SK-MEL-5 (cell line): ENCODE measurements at regions not wholly inside any gene's neighbourhood (a gene's known extent, or its start where the extent isn't known, plus 50 kb on each side); places are given as distances from the start of the nearest gene placed in this dataset.
"Not testable (repeated sequence)": the region's sequence is repeated elsewhere in the genome, so short reads cannot be mapped to it uniquely, and the experiment has no call there.

ENCODE experiments used
- DNase-seq: peaks from one replicate; pipeline ENCODE4 v3.0.0-alpha.2; 2016; ENCODE audit warnings: low read depth, low spot score
- in situ Hi-C: cut with HindIII; loops from 2 replicates; pipeline ENCODE4 v1.10.0; 2016; ENCODE audit warnings: low sequenced_read_pairs, high pct_unique_total_duplicates, low pct_unique_long_range_greater_than_20kb

DNA sequence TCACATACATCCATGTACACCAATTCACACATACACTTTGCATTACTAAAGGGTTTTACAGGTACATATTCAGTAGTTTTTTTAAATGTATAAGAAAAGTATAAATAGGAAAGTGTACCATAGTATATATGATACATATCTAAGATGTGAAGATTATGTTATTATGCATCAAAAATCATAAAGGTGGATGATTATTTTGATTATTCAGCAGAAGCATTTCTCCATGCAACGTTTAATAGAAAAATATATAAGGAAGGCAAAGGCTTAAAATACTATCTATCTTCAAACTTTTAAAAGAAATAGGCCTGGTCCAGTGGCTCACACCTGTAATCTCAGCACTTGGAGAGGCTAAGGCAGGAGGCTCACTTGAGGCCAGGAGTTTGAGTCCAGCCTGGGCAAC is 133.5 kb upstream of the KLF3 start:
- no peak for DNase-seq
- in situ Hi-C loops, result no loop called here

DNA sequence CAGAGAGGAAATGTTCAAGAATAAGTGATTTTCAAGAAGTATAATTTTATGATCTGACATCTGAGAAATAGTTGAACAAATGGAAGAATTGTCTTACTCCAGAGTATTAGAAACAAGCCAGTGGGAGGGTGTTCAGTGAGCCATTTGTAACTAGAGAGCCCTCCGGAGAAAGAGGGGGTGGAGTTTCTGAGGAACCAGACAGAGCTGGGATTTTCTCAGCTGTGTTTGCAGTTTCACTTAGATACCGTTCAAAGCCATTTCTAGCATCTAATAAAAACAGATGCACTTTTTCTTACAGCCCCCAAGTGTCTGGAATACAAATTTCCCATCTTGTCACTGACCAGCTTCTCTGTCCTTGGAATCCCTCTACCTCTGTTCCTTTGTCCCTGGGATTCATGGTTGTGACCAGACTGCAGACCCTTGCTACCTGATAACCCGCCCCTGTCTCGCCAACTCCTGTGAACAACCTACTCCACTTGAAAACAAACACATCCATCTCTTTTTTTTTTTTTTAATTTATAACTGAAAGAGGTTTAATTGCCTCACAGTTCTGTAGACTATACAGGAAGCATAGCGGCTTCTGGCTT is 132.8 kb upstream of the KLF3 start:
- in situ Hi-C loops, result no loop called here

DNA sequence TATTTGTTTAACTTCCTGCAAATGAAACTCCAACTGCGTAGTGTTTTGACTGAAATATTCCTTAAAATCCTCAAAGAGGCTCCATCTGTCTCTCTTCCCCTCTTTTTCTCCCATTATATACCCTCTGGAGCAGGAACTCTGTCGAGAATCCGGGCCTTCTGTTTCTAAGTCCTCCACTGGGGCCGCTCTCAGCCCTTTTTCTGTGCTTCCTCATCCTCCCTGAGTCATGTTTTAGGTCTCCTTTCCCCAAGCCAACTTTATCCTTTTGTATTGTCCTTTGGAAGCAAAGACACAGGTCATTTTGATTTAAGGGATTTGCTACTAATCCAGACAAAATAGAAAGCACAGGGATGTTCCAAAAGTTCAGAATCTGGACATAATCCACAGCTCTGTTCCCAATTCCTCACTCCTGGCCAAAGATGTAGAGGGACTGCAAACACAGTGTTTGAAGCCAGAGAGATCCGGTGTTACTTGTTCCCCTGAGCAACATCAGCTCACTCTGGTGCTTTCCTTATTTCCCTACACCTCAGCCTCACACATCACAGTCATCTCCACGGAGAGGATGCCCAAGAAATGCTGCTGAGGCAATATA is 131.0 kb upstream of the KLF3 start:
- in situ Hi-C loops, result no loop called here
- DNase-seq, result no peak

More for the DNA sequence above, 132.8 kb upstream of the KLF3 start:
- no peak for DNase-seq

DNA sequence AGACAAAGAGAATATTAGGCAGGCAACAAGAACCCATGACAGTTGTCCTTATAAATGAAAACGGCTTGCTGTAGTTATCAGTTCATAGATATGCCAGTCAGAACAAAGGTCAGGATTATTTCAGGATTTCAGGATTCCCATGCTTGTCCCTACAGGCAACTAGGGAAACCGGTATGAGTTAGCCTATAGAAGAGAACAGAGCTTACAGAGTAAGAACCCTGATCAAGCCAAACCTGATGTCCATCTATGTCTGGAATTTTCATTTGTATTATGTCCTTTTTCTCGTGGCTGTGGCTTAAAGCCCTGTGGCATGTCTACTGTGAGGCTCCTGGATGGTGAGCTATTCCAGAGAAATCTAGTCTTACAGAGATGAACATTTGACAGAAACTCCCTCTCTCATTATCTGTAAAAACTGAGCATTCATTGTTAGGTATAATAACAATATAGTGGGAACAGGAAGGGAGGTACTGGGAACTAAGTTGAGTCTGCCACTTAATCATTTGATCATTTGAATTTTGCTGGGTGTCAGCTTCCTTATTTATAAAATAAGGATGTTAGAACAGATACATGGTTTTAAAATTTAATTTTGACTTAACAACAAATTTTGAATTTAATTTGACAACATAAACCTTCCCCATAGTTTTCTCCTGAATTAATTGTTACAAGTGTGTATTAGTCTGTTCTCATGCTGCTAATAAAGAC is 129.5 kb upstream of the KLF3 start:
- no peak for DNase-seq
- in situ Hi-C loops, result no loop called here

DNA sequence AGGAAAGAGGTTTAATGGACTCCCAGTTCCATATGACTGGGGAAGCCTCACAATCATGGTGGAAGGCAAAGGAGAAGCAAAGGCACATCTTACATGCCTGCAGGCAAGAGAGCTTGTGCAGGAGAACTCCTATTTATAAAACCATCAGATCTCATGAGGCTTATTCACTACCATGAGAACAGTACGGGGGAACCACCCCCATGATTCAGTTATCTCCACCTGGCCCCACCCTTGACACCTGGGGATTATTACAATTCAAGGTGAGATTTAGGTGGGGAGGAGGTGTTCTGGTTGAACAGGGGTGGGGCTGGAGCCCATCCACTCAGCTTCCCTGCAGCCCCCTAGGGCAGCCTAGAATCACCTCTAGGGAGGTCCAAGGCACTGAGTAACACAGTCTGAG is 128.9 kb upstream of the KLF3 start:
- in situ Hi-C loops, DNase-seq: not testable (repeated sequence)

DNA sequence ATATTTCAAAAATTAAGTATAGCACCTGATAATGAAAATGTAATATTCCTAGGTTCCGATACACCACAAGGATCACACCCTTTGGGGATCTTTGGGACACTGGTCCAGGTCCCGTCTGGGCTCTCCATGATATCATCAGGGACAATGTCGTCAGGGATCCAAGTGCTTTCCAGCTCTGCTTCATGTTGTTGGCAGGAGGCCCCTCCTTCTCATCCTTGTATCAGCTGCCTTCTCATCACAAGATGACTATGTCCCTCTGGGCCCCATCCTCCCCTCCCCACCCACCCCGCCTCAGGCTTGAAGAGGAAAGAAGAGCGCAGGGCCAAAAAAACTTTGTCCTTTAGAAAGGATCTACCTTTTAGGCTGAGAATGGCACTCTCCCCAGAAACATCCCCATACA is 128.3 kb upstream of the KLF3 start:
- in situ Hi-C loops, result no loop called here
- no peak for DNase-seq

DNA sequence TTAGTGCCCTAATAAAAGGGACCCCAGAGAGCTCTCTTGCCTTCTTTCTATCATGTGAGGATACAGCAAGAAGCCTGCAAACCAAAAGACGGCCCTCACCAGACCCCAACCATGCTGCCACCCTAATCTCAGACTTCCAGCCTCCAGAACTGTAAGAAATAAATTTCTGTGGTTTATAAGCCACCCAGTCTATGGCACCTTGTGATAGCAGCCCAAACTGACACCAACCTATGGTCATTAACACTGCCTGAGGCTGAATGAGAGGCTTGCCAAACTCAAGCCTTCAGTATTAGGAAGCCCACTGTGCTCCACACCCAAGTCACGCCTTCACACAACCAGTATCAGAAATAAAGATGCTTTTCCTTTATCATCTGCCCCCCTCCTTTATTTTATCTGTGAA is 127.3 kb upstream of the KLF3 start:
- DNase-seq, result no peak

DNA sequence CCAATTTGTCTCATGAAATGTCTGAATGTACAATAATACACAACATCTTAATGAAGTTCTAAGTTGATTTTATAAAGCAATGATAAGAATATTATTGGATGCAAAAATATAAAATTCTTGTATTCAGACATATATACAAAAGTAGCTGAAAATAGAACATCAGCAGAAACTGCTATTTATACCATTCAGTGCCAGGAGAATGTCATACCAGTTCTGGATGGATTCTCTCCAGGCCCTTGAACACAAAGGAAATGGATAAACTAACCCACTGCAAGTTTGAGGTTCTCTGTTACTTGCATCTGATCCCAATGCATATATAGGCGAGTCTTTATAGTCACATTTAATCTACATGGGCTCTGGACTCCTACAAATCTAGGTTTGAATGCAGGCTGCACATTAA is 126.3 kb upstream of the KLF3 start:
- no peak for DNase-seq
- in situ Hi-C loops, result no loop called here

More for the DNA sequence above, 127.3 kb upstream of the KLF3 start:
- in situ Hi-C loops, result no loop called here

DNA sequence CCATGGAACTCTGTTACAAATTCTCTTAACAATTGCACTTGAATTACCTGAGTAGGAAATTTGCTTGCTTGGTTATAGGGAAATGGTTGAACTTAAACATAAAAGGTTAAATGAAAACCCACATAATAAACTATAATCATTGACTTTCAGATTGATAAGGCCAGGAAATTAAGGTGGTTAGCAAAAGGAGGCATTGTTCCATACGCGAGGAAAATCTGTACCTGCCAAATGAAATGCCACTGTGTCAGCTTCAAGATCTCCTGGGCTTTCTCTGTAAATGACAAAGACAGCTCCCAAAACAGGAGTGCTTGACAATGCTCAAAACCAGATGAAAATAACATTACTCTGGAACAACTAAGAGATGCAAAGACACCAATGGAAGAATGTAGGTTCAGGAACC is 125.5 kb upstream of the KLF3 start:
- no peak for DNase-seq
- in situ Hi-C loops, result no loop called here

DNA sequence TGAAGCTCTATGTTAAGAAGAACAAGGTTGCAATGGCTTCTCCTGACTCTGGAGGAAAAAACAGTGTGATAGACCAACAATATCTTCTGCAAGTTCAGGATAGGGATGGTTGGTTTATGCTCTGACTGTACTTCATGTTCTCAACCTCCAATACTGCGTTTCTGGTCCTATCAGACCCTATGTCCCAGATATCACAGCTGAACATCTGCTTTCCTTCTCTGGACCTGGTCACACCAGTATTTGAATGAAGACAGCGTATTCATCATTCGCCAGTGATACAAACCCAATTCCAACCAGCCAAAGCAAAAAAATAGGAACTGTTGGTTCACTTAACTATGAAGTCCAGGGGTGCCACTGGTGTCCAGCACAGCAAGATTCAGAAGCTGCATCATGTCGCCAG is 124.5 kb upstream of the KLF3 start:
- in situ Hi-C loops, result no loop called here
- DNase-seq, result no peak

DNA sequence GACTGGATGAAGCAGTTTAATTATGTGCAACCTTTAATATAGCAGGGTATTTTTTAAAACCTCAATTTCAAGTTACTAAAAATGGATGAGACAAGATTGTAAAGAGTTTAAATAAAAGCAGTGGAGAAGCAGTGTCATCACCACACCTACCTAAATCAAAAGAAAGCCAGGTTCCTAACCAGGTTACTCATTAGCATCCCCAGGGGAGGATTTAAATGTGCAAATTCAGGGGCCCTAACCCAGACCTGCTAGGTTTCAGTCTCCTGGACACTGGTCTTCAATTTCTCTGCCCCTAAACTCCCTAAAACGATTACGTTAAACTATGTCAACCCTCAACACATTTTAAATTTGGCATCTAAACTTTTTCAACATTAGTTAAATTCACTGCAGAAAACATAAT is 116.9 kb upstream of the KLF3 start:
- in situ Hi-C loops, result no loop called here
- no peak for DNase-seq

DNA sequence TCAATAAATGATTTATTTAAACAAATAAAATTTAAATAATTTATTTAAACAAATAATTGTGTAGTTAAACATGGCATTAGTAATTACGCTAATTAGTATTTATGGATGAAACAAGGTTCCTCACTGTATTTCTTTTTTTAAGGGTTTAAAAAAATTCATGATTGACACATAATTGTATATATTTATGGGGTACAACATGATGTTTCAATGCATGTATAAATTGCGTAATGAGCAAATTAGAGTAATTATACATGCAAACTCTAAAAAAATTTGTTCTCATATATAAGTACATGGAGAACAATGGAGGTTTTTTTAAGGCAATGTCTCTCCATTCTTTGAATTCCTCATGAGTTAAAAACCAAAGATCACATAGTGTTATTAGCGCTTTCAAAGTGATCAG is 115.7 kb upstream of the KLF3 start:
- no peak for DNase-seq
- in situ Hi-C loops, result no loop called here

DNA sequence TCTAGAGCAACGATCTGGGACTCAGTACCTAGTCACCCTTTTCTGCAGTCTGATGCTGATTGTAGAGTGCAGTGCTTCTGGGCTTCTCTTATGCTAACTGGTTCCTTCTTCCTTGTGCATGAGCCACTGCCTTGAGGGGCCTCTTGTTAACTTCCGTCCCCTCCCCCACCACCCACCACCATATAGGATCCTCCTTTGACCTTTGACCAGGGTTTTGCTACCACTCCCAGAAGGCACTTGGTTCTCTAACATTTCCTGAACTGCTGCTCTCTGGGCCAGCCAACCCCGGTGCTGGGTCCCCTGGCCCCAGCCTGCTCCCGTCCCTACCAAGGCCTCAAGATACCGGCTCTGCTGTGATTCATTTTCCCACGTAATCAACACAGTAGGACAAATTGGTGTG is 104.6 kb upstream of the KLF3 start:
- DNase-seq, result no peak
- in situ Hi-C loops, result no loop called here

DNA sequence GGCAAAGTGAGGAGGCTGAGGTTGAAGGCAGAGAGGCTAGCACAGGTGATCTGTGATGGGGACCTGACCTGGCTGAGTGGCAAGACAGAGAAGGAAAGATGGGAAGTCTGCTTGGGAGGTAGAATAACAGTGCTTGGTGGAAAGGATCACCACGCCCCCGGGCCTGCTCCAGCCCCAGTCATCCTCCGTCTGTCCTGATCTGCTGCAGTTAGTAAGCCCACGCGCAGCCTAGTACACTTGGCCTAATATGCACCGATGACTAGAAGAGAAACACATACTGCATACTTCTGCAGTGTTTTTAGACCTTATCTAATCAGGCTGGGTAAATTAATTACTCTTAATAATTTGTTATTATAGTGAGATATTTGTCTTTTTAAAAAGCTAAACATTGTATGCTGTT is 103.7 kb upstream of the KLF3 start:
- no peak for DNase-seq
- in situ Hi-C loops, result no loop called here

DNA sequence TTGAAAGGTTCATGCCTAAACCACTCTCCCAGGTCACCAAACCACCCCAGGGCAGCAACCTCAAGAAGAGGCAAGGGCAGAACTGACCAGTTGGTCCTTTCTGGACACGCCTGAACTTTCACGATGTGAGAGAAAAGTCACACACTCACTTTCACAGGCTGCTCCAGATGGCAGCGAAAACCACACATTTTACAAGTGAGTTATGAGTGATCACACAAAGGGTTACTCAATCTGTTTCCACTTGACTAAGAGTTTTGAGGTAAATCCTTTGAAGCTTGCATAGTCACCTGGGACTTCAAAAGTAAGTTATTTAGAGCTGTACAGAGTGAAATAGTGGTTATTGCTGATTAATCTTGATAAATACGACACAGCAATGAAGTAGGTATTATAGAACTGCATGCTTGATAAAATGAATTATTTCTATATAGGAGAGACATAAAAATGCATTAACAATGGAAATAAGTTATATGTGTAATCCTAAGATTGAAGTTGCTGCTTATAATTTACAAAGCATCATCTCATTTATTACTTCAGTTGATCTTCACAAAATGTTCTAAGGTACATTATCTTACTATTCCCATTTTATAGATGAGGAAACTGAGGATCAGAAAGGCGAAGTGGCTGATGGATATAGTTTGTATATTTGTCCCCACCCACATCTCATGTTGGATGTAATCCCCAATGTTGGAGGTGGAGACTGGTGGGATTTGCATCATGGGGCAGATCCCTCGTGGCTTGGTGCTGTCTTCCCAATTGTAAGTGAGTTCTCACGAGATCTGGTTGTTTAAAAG is 103.0 kb upstream of the KLF3 start:
- in situ Hi-C loops, result no loop called here
- DNase-seq, result no peak

DNA sequence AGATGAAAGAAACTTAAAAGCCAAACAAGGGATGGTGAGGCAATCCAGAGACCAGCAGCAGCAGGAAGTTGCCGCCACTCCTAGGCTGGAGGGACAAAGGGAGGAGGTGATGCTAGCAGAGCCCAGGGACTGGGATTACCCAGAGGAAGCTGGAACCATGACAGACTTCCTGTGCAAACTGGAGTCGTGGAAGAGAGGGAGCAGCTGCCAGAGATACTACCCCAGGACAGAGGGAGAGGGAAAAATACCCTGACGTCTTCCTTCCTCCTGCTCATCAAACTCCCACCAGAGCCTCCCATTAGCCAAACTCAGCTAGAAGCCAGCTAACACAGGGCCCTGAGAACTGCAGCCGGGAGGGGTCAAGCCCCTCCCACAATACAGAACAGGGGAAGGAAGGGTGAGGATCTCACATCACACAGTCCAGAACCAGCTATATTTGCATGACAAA is 101.2 kb upstream of the KLF3 start:
- in situ Hi-C loops, result no loop called here
- DNase-seq, result peak; percentile 7

DNA sequence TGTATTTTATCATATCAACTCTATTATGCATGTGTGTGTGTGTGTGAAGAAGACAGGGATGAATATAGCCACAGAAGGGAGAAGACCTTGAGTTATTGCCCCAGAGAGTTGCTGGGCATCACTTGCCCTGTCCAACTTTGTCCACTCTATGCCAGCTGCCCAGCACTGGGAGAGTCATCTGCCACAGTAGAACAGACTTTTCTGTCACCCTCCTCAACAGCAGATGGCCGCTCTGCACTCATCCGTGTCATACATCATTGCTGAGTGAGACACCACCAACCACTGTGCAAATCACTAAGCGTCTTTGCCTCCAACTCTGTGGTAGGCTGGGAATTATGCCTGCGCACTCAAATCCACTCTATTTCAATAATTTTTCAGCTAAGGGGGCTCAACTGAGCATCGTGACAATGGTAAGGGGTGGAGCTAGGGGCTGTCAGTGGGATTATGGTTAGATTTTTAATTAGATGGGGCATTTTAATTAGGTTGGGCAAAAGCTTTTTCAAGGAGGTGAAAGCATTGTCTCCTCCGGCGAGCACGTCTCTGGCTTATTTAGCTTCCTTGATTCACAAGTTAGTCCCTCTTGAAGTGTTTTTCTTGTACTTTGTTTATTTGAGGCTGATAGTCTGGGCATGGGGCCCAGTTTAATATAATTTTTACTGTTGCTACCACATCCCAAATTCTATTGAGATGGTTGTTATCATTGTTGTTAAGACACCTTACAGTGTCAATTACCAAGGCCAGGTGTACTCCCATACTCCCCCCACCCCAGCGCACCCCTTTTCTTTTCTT is 100.1 kb upstream of the KLF3 start:
- in situ Hi-C loops, result no loop called here
- DNase-seq, result no peak
